ENCODE measurements at regions not wholly inside any gene's neighbourhood (a gene's known extent, or its start where the extent isn't known, plus 50 kb on each side); places are given as distances from the start of the nearest gene placed in this dataset.

- TF ChIP-seq, protein P1, sequence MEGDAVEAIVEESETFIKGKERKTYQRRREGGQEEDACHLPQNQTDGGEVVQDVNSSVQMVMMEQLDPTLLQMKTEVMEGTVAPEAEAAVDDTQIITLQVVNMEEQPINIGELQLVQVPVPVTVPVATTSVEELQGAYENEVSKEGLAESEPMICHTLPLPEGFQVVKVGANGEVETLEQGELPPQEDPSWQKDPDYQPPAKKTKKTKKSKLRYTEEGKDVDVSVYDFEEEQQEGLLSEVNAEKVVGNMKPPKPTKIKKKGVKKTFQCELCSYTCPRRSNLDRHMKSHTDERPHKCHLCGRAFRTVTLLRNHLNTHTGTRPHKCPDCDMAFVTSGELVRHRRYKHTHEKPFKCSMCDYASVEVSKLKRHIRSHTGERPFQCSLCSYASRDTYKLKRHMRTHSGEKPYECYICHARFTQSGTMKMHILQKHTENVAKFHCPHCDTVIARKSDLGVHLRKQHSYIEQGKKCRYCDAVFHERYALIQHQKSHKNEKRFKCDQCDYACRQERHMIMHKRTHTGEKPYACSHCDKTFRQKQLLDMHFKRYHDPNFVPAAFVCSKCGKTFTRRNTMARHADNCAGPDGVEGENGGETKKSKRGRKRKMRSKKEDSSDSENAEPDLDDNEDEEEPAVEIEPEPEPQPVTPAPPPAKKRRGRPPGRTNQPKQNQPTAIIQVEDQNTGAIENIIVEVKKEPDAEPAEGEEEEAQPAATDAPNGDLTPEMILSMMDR (IDR thresholded peaks at IDR 0.05; ENCODE audit: low read depth, low read length) = no peak
- TF ChIP-seq POLR2A (IDR thresholded peaks at IDR 0.05; ENCODE audit: extremely low read depth, insufficient read length) (no peak), MYC (IDR thresholded peaks at IDR 0.05; ENCODE audit: low read depth, low read length) (no peak)
- TF ChIP-seq, protein P2, sequence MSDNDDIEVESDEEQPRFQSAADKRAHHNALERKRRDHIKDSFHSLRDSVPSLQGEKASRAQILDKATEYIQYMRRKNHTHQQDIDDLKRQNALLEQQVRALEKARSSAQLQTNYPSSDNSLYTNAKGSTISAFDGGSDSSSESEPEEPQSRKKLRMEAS (IDR thresholded peaks at IDR 0.05; ENCODE audit: low read depth, low read length) = no peak
Observed at GRCh38 chr7:96427143-96427542, 105.2 kb upstream of the SLC25A13 start.

All from NB4 (cell line).